ENCODE measurements at regions not wholly inside any gene's neighbourhood (a gene's known extent, or its start where the extent isn't known, plus 50 kb on each side); places are given as distances from the start of the nearest gene placed in this dataset.
"Not testable (repeated sequence)": the region's sequence is repeated elsewhere in the genome, so short reads cannot be mapped to it uniquely, and the experiment has no call there.

- no peak for DNase-seq (ENCODE audit: low read depth in 4 of 4, low spot score in 3 of 4)
These were observed 173.8 kb upstream of the CNOT2 start for GRCh38 chr12:70069221-70070105.

- no peak for DNase-seq (ENCODE audit: low read depth in 4 of 4, low spot score in 3 of 4)
These were observed 172.7 kb upstream of the CNOT2 start for GRCh38 chr12:70070494-70071007.

- no peak for DNase-seq (ENCODE audit: low read depth in 4 of 4, low spot score in 3 of 4)
These were observed 168.7 kb upstream of the CNOT2 start for GRCh38 chr12:70074510-70074909.

GRCh38 chr12:70077441-70077840, 165.8 kb upstream of the CNOT2 start:
- no peak for DNase-seq (ENCODE audit: low read depth in 4 of 4, low spot score in 3 of 4)

- no peak for DNase-seq (ENCODE audit: low read depth in 4 of 4, low spot score in 3 of 4)
These were observed 165.1 kb upstream of the CNOT2 start for GRCh38 chr12:70078161-70078560.

GRCh38 chr12:70080566-70080965, 162.7 kb upstream of the CNOT2 start:
- no peak for DNase-seq (ENCODE audit: low read depth in 4 of 4, low spot score in 3 of 4)

- no peak for DNase-seq (ENCODE audit: low read depth in 4 of 4, low spot score in 3 of 4)
These were observed 160.1 kb upstream of the CNOT2 start for GRCh38 chr12:70082997-70083676.

- DNase-seq (ENCODE audit: low read depth in 4 of 4, low spot score in 3 of 4) = no peak
These were observed 159.6 kb upstream of the CNOT2 start for GRCh38 chr12:70083677-70084020.

GRCh38 chr12:70086372-70086771, 156.9 kb upstream of the CNOT2 start:
- not testable (repeated sequence) for DNase-seq (ENCODE audit: low read depth in 4 of 4, low spot score in 3 of 4)

- no peak for DNase-seq (ENCODE audit: low read depth in 4 of 4, low spot score in 3 of 4)
These were observed 152.2 kb upstream of the CNOT2 start for GRCh38 chr12:70091021-70091521.

GRCh38 chr12:70094467-70094866, 148.8 kb upstream of the CNOT2 start:
- DNase-seq (ENCODE audit: low read depth in 4 of 4, low spot score in 3 of 4) = no peak

GRCh38 chr12:70096759-70097410, 146.3 kb upstream of the CNOT2 start:
- DNase-seq (ENCODE audit: low read depth in 4 of 4, low spot score in 3 of 4) = no peak

GRCh38 chr12:70101064-70101463, 142.2 kb upstream of the CNOT2 start:
- DNase-seq (ENCODE audit: low read depth in 4 of 4, low spot score in 3 of 4) = no peak

GRCh38 chr12:70106347-70106746, 136.9 kb upstream of the CNOT2 start:
- no peak for DNase-seq (ENCODE audit: low read depth in 4 of 4, low spot score in 3 of 4)

- no peak for DNase-seq (ENCODE audit: low read depth in 4 of 4, low spot score in 3 of 4)
These were observed 133.1 kb upstream of the CNOT2 start for GRCh38 chr12:70110085-70110484.

- no peak for DNase-seq (ENCODE audit: low read depth in 4 of 4, low spot score in 3 of 4)
These were observed 125.6 kb upstream of the CNOT2 start for GRCh38 chr12:70117670-70118069.

GRCh38 chr12:70120970-70121369, 122.3 kb upstream of the CNOT2 start:
- DNase-seq (ENCODE audit: low read depth in 4 of 4, low spot score in 3 of 4) = no peak

GRCh38 chr12:70121562-70121961, 121.7 kb upstream of the CNOT2 start:
- no peak for DNase-seq (ENCODE audit: low read depth in 4 of 4, low spot score in 3 of 4)

GRCh38 chr12:70122804-70123203, 120.4 kb upstream of the CNOT2 start:
- DNase-seq (ENCODE audit: low read depth in 4 of 4, low spot score in 3 of 4) = no peak

GRCh38 chr12:70149013-70149412, 94.2 kb upstream of the CNOT2 start:
- no peak for DNase-seq (ENCODE audit: low read depth in 4 of 4, low spot score in 3 of 4)

- no peak for DNase-seq (ENCODE audit: low read depth in 4 of 4, low spot score in 3 of 4)
These were observed 93.6 kb upstream of the CNOT2 start for GRCh38 chr12:70149665-70150064.

Data from right renal pelvis (tissue), 4 donors.